Astrocyte of the cerebellum (primary cell): ENCODE measurements at regions not wholly inside any gene's neighbourhood (a gene's known extent, or its start where the extent isn't known, plus 50 kb on each side); places are given as distances from the start of the nearest gene placed in this dataset.
"Not testable (repeated sequence)": the region's sequence is repeated elsewhere in the genome, so short reads cannot be mapped to it uniquely, and the experiment has no call there.

Experiments
- DNase-seq: peaks from one replicate; pipeline ENCODE4 v3.0.0-alpha.2; 2011; ENCODE audit warnings: low read depth
- H3K4me3 ChIP-seq: 2 replicates; pipeline ENCODE4 v1.5.1; 2011; ENCODE audit warnings: mild to moderate bottlenecking, low read depth, low read length, moderate library complexity
- CTCF ChIP-seq: IDR thresholded peaks from 2 replicates; pipeline ENCODE4 v1.5.1; 2012; ENCODE audit warnings: low read length, low read depth, moderate library complexity, mild to moderate bottlenecking; ENCODE audit errors: missing control alignments
- in situ Hi-C: cut with HindIII; loops from 2 replicates; pipeline ENCODE4 v1.10.0; 2017; ENCODE audit warnings: low sequenced_read_pairs

GRCh38 chr2:106284255-106284654 lies 90.2 kb upstream of the UXS1 start:
- in situ Hi-C loops: no loop called here
- H3K4me3 ChIP-seq: no peak overlapping the region
- no peak for DNase-seq
- no peak for TF ChIP-seq CTCF

- in situ Hi-C loops, DNase-seq, H3K4me3 ChIP-seq: not testable (repeated sequence)
Measured at GRCh38 chr2:106283228-106284152, 89.4 kb upstream of the UXS1 start.

GRCh38 chr2:106282462-106283170 lies 88.5 kb upstream of the UXS1 start:
- in situ Hi-C loops: no loop called here
- no peak overlapping the region for H3K4me3 ChIP-seq
- no peak for TF ChIP-seq CTCF
- DNase-seq: no peak

GRCh38 chr2:106281907-106282430 lies 87.9 kb upstream of the UXS1 start:
- in situ Hi-C loops, H3K4me3 ChIP-seq, DNase-seq: not testable (repeated sequence)

- no peak for TF ChIP-seq CTCF
Measured at GRCh38 chr2:106280722-106281446, 86.8 kb upstream of the UXS1 start.

GRCh38 chr2:106280224-106280623 lies 86.1 kb upstream of the UXS1 start:
- in situ Hi-C loops: no loop called here
- no peak for TF ChIP-seq CTCF
- DNase-seq: no peak
- no peak overlapping the region for H3K4me3 ChIP-seq

More at GRCh38 chr2:106280722-106281446, 86.8 kb upstream of the UXS1 start:
- no peak for DNase-seq
- in situ Hi-C loops: no loop called here
- H3K4me3 ChIP-seq: no peak overlapping the region

- no peak overlapping the region for H3K4me3 ChIP-seq
- DNase-seq: no peak
- in situ Hi-C loops: no loop called here
- no peak for TF ChIP-seq CTCF
Measured at GRCh38 chr2:106278112-106278876, 84.2 kb upstream of the UXS1 start.
